AG09309 (cell line): ENCODE measurements at regions not wholly inside any gene's neighbourhood (a gene's known extent, or its start where the extent isn't known, plus 50 kb on each side); places are given as distances from the start of the nearest gene placed in this dataset.
"Not testable (repeated sequence)": the region's sequence is repeated elsewhere in the genome, so short reads cannot be mapped to it uniquely, and the experiment has no call there.

Source experiments
- DNase-seq: peaks from one replicate; pipeline ENCODE4 v3.0.0-alpha.2; 2010; ENCODE audit warnings: low read depth
- H3K4me3 ChIP-seq: 2 replicates; pipeline ENCODE4 v1.5.1; 2011; ENCODE audit warnings: mild to moderate bottlenecking, low read depth, low read length, moderate library complexity; ENCODE audit not compliant: control insufficient read depth
- CTCF ChIP-seq: IDR thresholded peaks from 2 replicates; pipeline ENCODE4 v1.5.1; 2011; ENCODE audit warnings: mild to moderate bottlenecking, low read depth, low read length, inconsistent platforms; ENCODE audit not compliant: insufficient read depth, control insufficient read depth; ENCODE audit errors: missing control alignments

- no peak overlapping the region for H3K4me3 ChIP-seq
- DNase-seq, result no peak
- no peak for TF ChIP-seq CTCF
Observed at GRCh38 chr19:37313335-37313627, 57.6 kb upstream of the ZNF527 start.

- DNase-seq, result peak; percentile 98
- H3K4me3 ChIP-seq, result peak overlapping the region; percentile 86
- TF ChIP-seq CTCF, result peak; percentile 47
Observed at GRCh38 chr19:37317403-37318209, 53.3 kb upstream of the ZNF527 start.

GRCh38 chr19:37320988-37321387, 49.9 kb upstream of the ZNF527 start:
- DNase-seq, H3K4me3 ChIP-seq: not testable (repeated sequence)
